Muscle layer of duodenum (tissue), 2 donors: ENCODE measurements at regions not wholly inside any gene's neighbourhood (a gene's known extent, or its start where the extent isn't known, plus 50 kb on each side); places are given as distances from the start of the nearest gene placed in this dataset.
"Not testable (repeated sequence)": the region's sequence is repeated elsewhere in the genome, so short reads cannot be mapped to it uniquely, and the experiment has no call there.

ENCODE experiments used
- H3K27ac ChIP-seq: one replicate; pipeline ENCODE4 v1.7.0; 2013; ENCODE audit warnings: mild to moderate bottlenecking, low read length
- H3K27me3 ChIP-seq: one replicate; pipeline ENCODE4 v1.7.0; 2013; ENCODE audit warnings: low read depth, mild to moderate bottlenecking, control low read depth, low read length
- H3K36me3 ChIP-seq, 2 donors: one replicate each; pipeline ENCODE4 v1.7.0; 2013; ENCODE audit warnings: low read length in 2 of 2, control low read depth in 1 of 2, mild to moderate bottlenecking in 1 of 2; ENCODE audit not compliant: insufficient read depth in 2 of 2, control insufficient read depth in 1 of 2
- H3K4me1 ChIP-seq, 2 donors: one replicate each; pipeline ENCODE4 v1.7.0; 2013; ENCODE audit warnings: low read length in 2 of 2, mild to moderate bottlenecking in 2 of 2, control low read depth in 1 of 2, moderate library complexity in 1 of 2; ENCODE audit not compliant: insufficient read depth in 2 of 2, control insufficient read depth in 1 of 2
- H3K4me3 ChIP-seq, 2 donors: one replicate each; pipeline ENCODE4 v1.7.0; 2013; ENCODE audit warnings: low read length in 2 of 2, low read depth in 1 of 2, mild to moderate bottlenecking in 1 of 2
- H3K9me3 ChIP-seq, 2 donors: one replicate each; pipeline ENCODE4 v1.7.0; 2013; ENCODE audit warnings: low read length in 2 of 2, control low read depth in 1 of 2, mild to moderate bottlenecking in 1 of 2; ENCODE audit not compliant: control insufficient read depth in 1 of 2
- donor health status: healthy.

DNA sequence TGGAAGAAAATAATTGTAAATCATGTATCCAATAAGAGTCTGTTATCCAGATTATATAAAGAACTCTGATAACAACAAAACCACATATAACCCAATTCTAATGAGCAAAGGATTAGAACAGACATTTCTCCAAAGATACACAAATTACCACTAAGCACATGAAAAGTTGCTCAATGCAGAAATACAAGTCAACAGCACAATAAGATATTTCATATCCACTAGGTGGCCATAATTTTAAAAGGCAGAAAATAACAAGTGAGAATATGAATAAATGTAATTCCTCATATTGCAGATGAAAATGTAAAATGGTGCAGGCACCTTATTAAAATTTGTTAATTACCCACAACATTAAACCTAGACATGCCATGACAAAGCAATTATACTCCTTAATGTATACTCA is 73.9 kb upstream of the ZCCHC13 start:
- Histone ChIP-seq H3K27ac (no peak overlapping the region), H3K36me3 (no peaks in the 10 kb centered on the region), H3K4me3 (no peak overlapping the region), H3K27me3 (no peaks in the 10 kb centered on the region), H3K9me3 (no peaks in the 10 kb centered on the region), H3K4me1 (no peaks in the 10 kb centered on the region)

GRCh38 chrX:74225111-74225510 is 78.9 kb upstream of the ZCCHC13 start:
- no peaks in the 10 kb centered on the region for H3K9me3 ChIP-seq
- peaks cover 0 to 3% of the 10 kb centered on the region in 2 donors for H3K4me1 ChIP-seq
- H3K27me3 ChIP-seq: no peaks in the 10 kb centered on the region
- no peak overlapping the region for H3K4me3 ChIP-seq
- no peak overlapping the region for H3K27ac ChIP-seq
- peaks cover 0 to 4% of the 10 kb centered on the region in 2 donors for H3K36me3 ChIP-seq

DNA sequence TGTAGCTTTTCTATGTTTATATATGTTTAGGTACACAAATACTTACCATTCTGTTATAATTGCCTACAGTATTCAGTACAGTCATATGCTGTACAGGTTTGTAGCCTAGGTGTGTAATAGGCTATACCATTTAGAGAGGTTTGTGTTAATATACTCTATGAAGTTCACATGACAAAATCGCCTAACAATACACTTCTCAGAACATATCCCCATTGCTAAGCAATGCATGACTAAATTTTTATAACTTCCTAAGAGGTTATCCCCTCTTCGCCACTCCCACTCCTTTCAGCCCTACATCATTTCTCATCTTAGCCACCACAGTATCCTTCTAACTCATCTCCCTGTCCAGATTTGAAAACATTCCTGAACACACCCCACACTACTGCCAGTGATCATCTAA is 83.7 kb upstream of the ZCCHC13 start:
- Histone ChIP-seq H3K4me3 (no peak overlapping the region), H3K36me3 (peaks cover 5 to 14% of the 10 kb centered on the region in 2 donors), H3K27me3 (no peaks in the 10 kb centered on the region), H3K27ac (no peak overlapping the region), H3K9me3 (no peaks in the 10 kb centered on the region), H3K4me1 (peaks cover 0 to 7% of the 10 kb centered on the region in 2 donors)

DNA sequence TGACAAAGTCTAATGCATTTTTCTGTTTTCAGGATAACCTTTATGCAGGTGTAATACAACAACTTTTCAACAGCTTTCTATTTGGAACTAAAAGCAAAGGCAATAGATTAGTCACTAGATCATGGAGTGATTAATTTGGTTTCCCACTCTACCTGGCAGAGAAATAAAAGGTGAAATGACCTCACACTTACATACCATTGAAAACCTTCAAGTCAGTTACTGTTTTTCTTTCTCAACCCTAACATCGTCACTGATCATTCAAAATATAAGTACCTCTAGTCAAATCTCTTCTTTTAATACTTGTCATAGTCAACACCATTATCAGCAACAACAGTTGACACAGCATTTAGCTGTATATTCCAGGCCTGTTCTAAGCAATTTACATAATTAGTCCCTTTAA is 85.1 kb upstream of the ZCCHC13 start:
- peaks cover 0 to 7% of the 10 kb centered on the region in 2 donors for H3K4me1 ChIP-seq
- H3K36me3 ChIP-seq: peaks cover 11 to 19% of the 10 kb centered on the region in 2 donors
- no peak overlapping the region for H3K27ac ChIP-seq
- H3K9me3 ChIP-seq: no peaks in the 10 kb centered on the region
- no peak overlapping the region for H3K4me3 ChIP-seq
- no peaks in the 10 kb centered on the region for H3K27me3 ChIP-seq

DNA sequence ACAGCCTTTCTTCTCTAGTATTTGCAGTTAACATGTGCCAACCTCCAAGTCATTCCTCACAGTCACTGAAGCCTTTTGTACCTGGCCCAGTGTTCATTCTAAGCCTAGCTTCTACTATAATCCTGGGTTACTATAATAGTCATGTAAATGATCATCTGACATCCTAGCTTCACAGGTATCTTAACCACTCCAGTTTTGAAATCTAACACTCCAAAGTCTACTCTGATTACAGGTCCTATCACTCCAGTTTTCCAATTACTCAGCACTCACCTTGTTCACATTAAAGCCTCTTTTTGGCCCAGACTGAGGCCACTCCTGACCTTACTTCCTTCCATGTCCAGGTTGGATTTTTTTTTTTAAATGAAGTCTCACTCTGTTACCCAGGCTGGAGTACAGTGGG is 87.6 kb upstream of the ZCCHC13 start:
- Histone ChIP-seq H3K4me3 (no peak overlapping the region), H3K9me3 (no peaks in the 10 kb centered on the region), H3K27me3 (no peaks in the 10 kb centered on the region), H3K4me1 (peaks cover 0 to 7% of the 10 kb centered on the region in 2 donors), H3K27ac (no peak overlapping the region), H3K36me3 (peaks cover 13 to 19% of the 10 kb centered on the region in 2 donors)

GRCh38 chrX:74211911-74212310 is 92.1 kb upstream of the ZCCHC13 start:
- peaks cover 6 to 7% of the 10 kb centered on the region in 2 donors for H3K36me3 ChIP-seq

GRCh38 chrX:74207539-74207938 is 96.4 kb upstream of the ZCCHC13 start:
- no peak overlapping the region for H3K27ac ChIP-seq
- no peaks in the 10 kb centered on the region for H3K27me3 ChIP-seq
- H3K9me3 ChIP-seq: no peaks in the 10 kb centered on the region
- H3K4me3 ChIP-seq: no peak overlapping the region
- peaks cover 0 to 11% of the 10 kb centered on the region in 2 donors for H3K36me3 ChIP-seq
- no peaks in the 10 kb centered on the region for H3K4me1 ChIP-seq

More at GRCh38 chrX:74211911-74212310, 92.1 kb upstream of the ZCCHC13 start:
- Histone ChIP-seq H3K9me3 (no peaks in the 10 kb centered on the region), H3K4me1 (peaks cover 0 to 5% of the 10 kb centered on the region in 2 donors), H3K27me3 (no peaks in the 10 kb centered on the region), H3K27ac (no peak overlapping the region), H3K4me3 (no peak overlapping the region)

- no peaks in the 10 kb centered on the region for H3K4me1 ChIP-seq
- H3K27ac ChIP-seq: no peak overlapping the region
- H3K4me3 ChIP-seq: no peak overlapping the region
- peaks cover 0 to 3% of the 10 kb centered on the region in 2 donors for H3K9me3 ChIP-seq
- H3K36me3 ChIP-seq: no peaks in the 10 kb centered on the region
- no peaks in the 10 kb centered on the region for H3K27me3 ChIP-seq
Observed at GRCh38 chrX:74195605-74196004, 108.4 kb upstream of the ZCCHC13 start.

GRCh38 chrX:74195120-74195519 is 108.9 kb upstream of the ZCCHC13 start:
- no peak overlapping the region for H3K4me3 ChIP-seq
- H3K9me3 ChIP-seq: peaks cover 0 to 3% of the 10 kb centered on the region in 2 donors
- no peaks in the 10 kb centered on the region for H3K36me3 ChIP-seq
- no peaks in the 10 kb centered on the region for H3K27me3 ChIP-seq
- no peak overlapping the region for H3K27ac ChIP-seq
- H3K4me1 ChIP-seq: no peaks in the 10 kb centered on the region

- no peaks in the 10 kb centered on the region for H3K4me1 ChIP-seq
- no peaks in the 10 kb centered on the region for H3K27me3 ChIP-seq
- no peaks in the 10 kb centered on the region for H3K36me3 ChIP-seq
- H3K9me3 ChIP-seq: no peaks in the 10 kb centered on the region
- H3K4me3 ChIP-seq: no peak overlapping the region
- no peak overlapping the region for H3K27ac ChIP-seq
Observed at GRCh38 chrX:74187211-74187610, 116.8 kb upstream of the ZCCHC13 start.

- H3K27ac ChIP-seq, H3K9me3 ChIP-seq, H3K4me3 ChIP-seq, H3K36me3 ChIP-seq, H3K27me3 ChIP-seq, H3K4me1 ChIP-seq: not testable (repeated sequence)
Observed at GRCh38 chrX:74183047-74183446, 120.9 kb upstream of the ZCCHC13 start.

- not testable (repeated sequence) for H3K27ac ChIP-seq
Observed at GRCh38 chrX:74181976-74182375, 122.0 kb upstream of the ZCCHC13 start.

More at GRCh38 chrX:74181976-74182375, 122.0 kb upstream of the ZCCHC13 start:
- not testable (repeated sequence) for H3K27me3 ChIP-seq, H3K4me3 ChIP-seq, H3K9me3 ChIP-seq, H3K4me1 ChIP-seq, H3K36me3 ChIP-seq
